ENCODE measurements at regions not wholly inside any gene's neighbourhood (a gene's known extent, or its start where the extent isn't known, plus 50 kb on each side); places are given as distances from the start of the nearest gene placed in this dataset.

GRCh38 chr2:103815731-103816130, 1038.2 kb upstream of the POU3F3 start:
- DNase-seq, result no peak
- Mint-ChIP-seq H3K9me3 (peaks cover 7 to 25% (median 11%) of the 10 kb centered on the region in 5 donors), H3K27ac (no peak overlapping the region), H3K4me3 (no peak overlapping the region), H3K27me3 (no peaks in the 10 kb centered on the region), H3K4me1 (no peaks in the 10 kb centered on the region), H3K36me3 (no peaks in the 10 kb centered on the region)
- Histone ChIP-seq H3K9me3 (ENCODE audit: low read length) (no peaks in the 10 kb centered on the region), H3K27ac (ENCODE audit: low read depth, low read length) (no peak overlapping the region), H3K27me3 (ENCODE audit: insufficient read depth, low read length, poor library complexity, severe bottlenecking) (no peaks in the 10 kb centered on the region), H3K4me1 (ENCODE audit: insufficient read depth, low read length) (no peaks in the 10 kb centered on the region), H3K36me3 (ENCODE audit: insufficient read depth, low read length) (no peaks in the 10 kb centered on the region), H3K4me3 (ENCODE audit: low read length) (no peak overlapping the region)
- POLR2A ChIA-PET, result no interaction called here
- CTCF ChIA-PET, result no interaction called here

- no peaks in the 10 kb centered on the region for H3K27me3 ChIP-seq (ENCODE audit: insufficient read depth, low read length, poor library complexity, severe bottlenecking)
- Mint-ChIP-seq H3K4me3 (no peak overlapping the region), H3K9me3 (peaks cover 6 to 22% (median 8%) of the 10 kb centered on the region in 5 donors), H3K27me3 (no peaks in the 10 kb centered on the region), H3K27ac (no peak overlapping the region), H3K4me1 (no peaks in the 10 kb centered on the region), H3K36me3 (no peaks in the 10 kb centered on the region)
- no peak for DNase-seq
- H3K27ac ChIP-seq (ENCODE audit: low read depth, low read length), result no peak overlapping the region
- ChIA-PET POLR2A (no interaction called here), CTCF (no interaction called here)
- no peaks in the 10 kb centered on the region for H3K36me3 ChIP-seq (ENCODE audit: insufficient read depth, low read length)
- no peaks in the 10 kb centered on the region for H3K9me3 ChIP-seq (ENCODE audit: low read length)
- no peak overlapping the region for H3K4me3 ChIP-seq (ENCODE audit: low read length)
- H3K4me1 ChIP-seq (ENCODE audit: insufficient read depth, low read length), result no peaks in the 10 kb centered on the region
These were observed 1036.2 kb upstream of the POU3F3 start for GRCh38 chr2:103817746-103818145.

GRCh38 chr2:103818176-103818575, 1035.7 kb upstream of the POU3F3 start:
- Mint-ChIP-seq H3K36me3 (no peaks in the 10 kb centered on the region), H3K27me3 (no peaks in the 10 kb centered on the region), H3K27ac (no peak overlapping the region), H3K4me3 (no peak overlapping the region), H3K4me1 (no peaks in the 10 kb centered on the region), H3K9me3 (peaks cover 6 to 22% (median 8%) of the 10 kb centered on the region in 5 donors)
- ChIA-PET POLR2A (no interaction called here), CTCF (no interaction called here)
- H3K27ac ChIP-seq (ENCODE audit: low read depth, low read length), result no peak overlapping the region
- no peaks in the 10 kb centered on the region for H3K36me3 ChIP-seq (ENCODE audit: insufficient read depth, low read length)
- no peaks in the 10 kb centered on the region for H3K9me3 ChIP-seq (ENCODE audit: low read length)
- DNase-seq, result no peak
- H3K27me3 ChIP-seq (ENCODE audit: insufficient read depth, low read length, poor library complexity, severe bottlenecking), result no peaks in the 10 kb centered on the region
- no peak overlapping the region for H3K4me3 ChIP-seq (ENCODE audit: low read length)
- H3K4me1 ChIP-seq (ENCODE audit: insufficient read depth, low read length), result no peaks in the 10 kb centered on the region

GRCh38 chr2:103819599-103819998, 1034.3 kb upstream of the POU3F3 start:
- Histone ChIP-seq H3K27ac (ENCODE audit: low read depth, low read length) (no peak overlapping the region), H3K27me3 (ENCODE audit: insufficient read depth, low read length, poor library complexity, severe bottlenecking) (no peaks in the 10 kb centered on the region), H3K9me3 (ENCODE audit: low read length) (no peaks in the 10 kb centered on the region), H3K4me1 (ENCODE audit: insufficient read depth, low read length) (no peaks in the 10 kb centered on the region), H3K36me3 (ENCODE audit: insufficient read depth, low read length) (no peaks in the 10 kb centered on the region), H3K4me3 (ENCODE audit: low read length) (no peak overlapping the region)
- Mint-ChIP-seq H3K4me1 (no peaks in the 10 kb centered on the region), H3K27me3 (no peaks in the 10 kb centered on the region), H3K9me3 (peaks cover 6 to 25% (median 9%) of the 10 kb centered on the region in 5 donors), H3K4me3 (no peak overlapping the region), H3K36me3 (no peaks in the 10 kb centered on the region), H3K27ac (no peak overlapping the region)
- no peak for DNase-seq
- POLR2A ChIA-PET, result no interaction called here
- CTCF ChIA-PET, result no interaction called here

GRCh38 chr2:103823847-103824246, 1030.1 kb upstream of the POU3F3 start:
- POLR2A ChIA-PET, result no interaction called here
- H3K27me3 ChIP-seq (ENCODE audit: insufficient read depth, low read length, poor library complexity, severe bottlenecking), result no peaks in the 10 kb centered on the region
- no peaks in the 10 kb centered on the region for H3K36me3 Mint-ChIP-seq
- H3K4me3 Mint-ChIP-seq, result no peak overlapping the region
- no peaks in the 10 kb centered on the region for H3K36me3 ChIP-seq (ENCODE audit: insufficient read depth, low read length)
- no peaks in the 10 kb centered on the region for H3K4me1 ChIP-seq (ENCODE audit: insufficient read depth, low read length)
- no peak for DNase-seq
- peaks cover 9 to 32% (median 16%) of the 10 kb centered on the region in 5 donors for H3K9me3 Mint-ChIP-seq
- no peak overlapping the region for H3K27ac Mint-ChIP-seq
- CTCF ChIA-PET, result no interaction called here
- H3K27me3 Mint-ChIP-seq, result no peaks in the 10 kb centered on the region
- no peak overlapping the region for H3K4me3 ChIP-seq (ENCODE audit: low read length)
- no peak overlapping the region for H3K27ac ChIP-seq (ENCODE audit: low read depth, low read length)
- H3K9me3 ChIP-seq (ENCODE audit: low read length), result no peaks in the 10 kb centered on the region
- no peaks in the 10 kb centered on the region for H3K4me1 Mint-ChIP-seq

- no peaks in the 10 kb centered on the region for H3K9me3 ChIP-seq (ENCODE audit: low read length)
- no peak for DNase-seq
- ChIA-PET POLR2A (no interaction called here), CTCF (no interaction called here)
- H3K9me3 Mint-ChIP-seq, result peaks cover 5 to 52% (median 6%) of the 10 kb centered on the region in 5 donors
- H3K36me3 ChIP-seq (ENCODE audit: insufficient read depth, low read length), result no peaks in the 10 kb centered on the region
- H3K36me3 Mint-ChIP-seq, result no peaks in the 10 kb centered on the region
- H3K27me3 Mint-ChIP-seq, result no peaks in the 10 kb centered on the region
- no peak overlapping the region for H3K27ac Mint-ChIP-seq
- H3K27me3 ChIP-seq (ENCODE audit: insufficient read depth, low read length, poor library complexity, severe bottlenecking), result no peaks in the 10 kb centered on the region
- H3K27ac ChIP-seq (ENCODE audit: low read depth, low read length), result no peak overlapping the region
- H3K4me1 ChIP-seq (ENCODE audit: insufficient read depth, low read length), result no peaks in the 10 kb centered on the region
- no peaks in the 10 kb centered on the region for H3K4me1 Mint-ChIP-seq
- no peak overlapping the region for H3K4me3 Mint-ChIP-seq
- no peak overlapping the region for H3K4me3 ChIP-seq (ENCODE audit: low read length)
These were observed 1006.6 kb upstream of the POU3F3 start for GRCh38 chr2:103847276-103847675.

GRCh38 chr2:103859238-103859637, 994.7 kb upstream of the POU3F3 start:
- no peak overlapping the region for H3K4me3 Mint-ChIP-seq
- no peaks in the 10 kb centered on the region for H3K36me3 Mint-ChIP-seq
- H3K9me3 Mint-ChIP-seq, result peaks cover 0 to 19% (median 5%) of the 10 kb centered on the region in 5 donors
- CTCF ChIA-PET, result no interaction called here
- Histone ChIP-seq H3K4me3 (ENCODE audit: low read length) (no peak overlapping the region), H3K27me3 (ENCODE audit: insufficient read depth, low read length, poor library complexity, severe bottlenecking) (no peaks in the 10 kb centered on the region), H3K9me3 (ENCODE audit: low read length) (no peaks in the 10 kb centered on the region), H3K4me1 (ENCODE audit: insufficient read depth, low read length) (no peaks in the 10 kb centered on the region), H3K36me3 (ENCODE audit: insufficient read depth, low read length) (no peaks in the 10 kb centered on the region), H3K27ac (ENCODE audit: low read depth, low read length) (no peak overlapping the region)
- POLR2A ChIA-PET, result no interaction called here
- DNase-seq, result no peak
- H3K27ac Mint-ChIP-seq, result no peak overlapping the region
- H3K4me1 Mint-ChIP-seq, result no peaks in the 10 kb centered on the region
- H3K27me3 Mint-ChIP-seq, result no peaks in the 10 kb centered on the region

- CTCF ChIA-PET, result no interaction called here
- H3K4me3 ChIP-seq (ENCODE audit: low read length), result no peak overlapping the region
- no peaks in the 10 kb centered on the region for H3K36me3 ChIP-seq (ENCODE audit: insufficient read depth, low read length)
- DNase-seq, result no peak
- no peaks in the 10 kb centered on the region for H3K4me1 ChIP-seq (ENCODE audit: insufficient read depth, low read length)
- Mint-ChIP-seq H3K4me1 (no peaks in the 10 kb centered on the region), H3K27ac (no peak overlapping the region), H3K4me3 (no peak overlapping the region), H3K9me3 (peaks cover 0 to 19% (median 5%) of the 10 kb centered on the region in 5 donors), H3K36me3 (no peaks in the 10 kb centered on the region), H3K27me3 (no peaks in the 10 kb centered on the region)
- H3K9me3 ChIP-seq (ENCODE audit: low read length), result no peaks in the 10 kb centered on the region
- H3K27ac ChIP-seq (ENCODE audit: low read depth, low read length), result no peak overlapping the region
- H3K27me3 ChIP-seq (ENCODE audit: insufficient read depth, low read length, poor library complexity, severe bottlenecking), result no peaks in the 10 kb centered on the region
- POLR2A ChIA-PET, result no interaction called here
These were observed 993.9 kb upstream of the POU3F3 start for GRCh38 chr2:103860016-103860415.

GRCh38 chr2:103868396-103868795, 985.5 kb upstream of the POU3F3 start:
- Histone ChIP-seq H3K27ac (ENCODE audit: low read depth, low read length) (no peak overlapping the region), H3K4me1 (ENCODE audit: insufficient read depth, low read length) (no peaks in the 10 kb centered on the region), H3K27me3 (ENCODE audit: insufficient read depth, low read length, poor library complexity, severe bottlenecking) (no peaks in the 10 kb centered on the region), H3K4me3 (ENCODE audit: low read length) (no peak overlapping the region), H3K36me3 (ENCODE audit: insufficient read depth, low read length) (no peaks in the 10 kb centered on the region), H3K9me3 (ENCODE audit: low read length) (no peaks in the 10 kb centered on the region)
- Mint-ChIP-seq H3K36me3 (no peaks in the 10 kb centered on the region), H3K27ac (no peak overlapping the region), H3K4me1 (no peaks in the 10 kb centered on the region), H3K9me3 (peaks cover 3 to 22% (median 11%) of the 10 kb centered on the region in 5 donors), H3K27me3 (no peaks in the 10 kb centered on the region), H3K4me3 (no peak overlapping the region)
- ChIA-PET POLR2A (no interaction called here), CTCF (no interaction called here)
- DNase-seq, result no peak
